ENCODE measurements at regions not wholly inside any gene's neighbourhood (a gene's known extent, or its start where the extent isn't known, plus 50 kb on each side); places are given as distances from the start of the nearest gene placed in this dataset.
"Not testable (repeated sequence)": the region's sequence is repeated elsewhere in the genome, so short reads cannot be mapped to it uniquely, and the experiment has no call there.

GRCh38 chr1:65062339-65062738 lies 85.7 kb upstream of the AK4 start:
- no peak for DNase-seq (ENCODE audit: low spot score)

- DNase-seq (ENCODE audit: low spot score) = peak; percentile 18
These were observed 85.0 kb upstream of the AK4 start for GRCh38 chr1:65063025-65063424.

- no peak for DNase-seq (ENCODE audit: low spot score)
These were observed 83.0 kb upstream of the AK4 start for GRCh38 chr1:65064981-65065380.

GRCh38 chr1:65065524-65066418 lies 82.2 kb upstream of the AK4 start:
- no peak for DNase-seq (ENCODE audit: low spot score)

GRCh38 chr1:65066419-65066765 lies 81.6 kb upstream of the AK4 start:
- DNase-seq (ENCODE audit: low spot score) = no peak

GRCh38 chr1:65066766-65067490 lies 81.1 kb upstream of the AK4 start:
- peak; percentile 79 for DNase-seq (ENCODE audit: low spot score)

- DNase-seq (ENCODE audit: low spot score) = peak; percentile 58
These were observed 80.4 kb upstream of the AK4 start for GRCh38 chr1:65067491-65068201.

- DNase-seq (ENCODE audit: low spot score) = peak; percentile 40
These were observed 79.6 kb upstream of the AK4 start for GRCh38 chr1:65068202-65069010.

GRCh38 chr1:65069011-65069565 lies 78.9 kb upstream of the AK4 start:
- peak; percentile 58 for DNase-seq (ENCODE audit: low spot score)

- no peak for DNase-seq (ENCODE audit: low spot score)
These were observed 75.2 kb upstream of the AK4 start for GRCh38 chr1:65072845-65073244.

- peak; percentile 83 for DNase-seq (ENCODE audit: low spot score)
These were observed 72.7 kb upstream of the AK4 start for GRCh38 chr1:65075123-65075976.

- DNase-seq (ENCODE audit: low spot score) = no peak
These were observed 70.6 kb upstream of the AK4 start for GRCh38 chr1:65077369-65077768.

GRCh38 chr1:65079941-65080340 lies 68.1 kb upstream of the AK4 start:
- DNase-seq (ENCODE audit: low spot score) = no peak

GRCh38 chr1:65082346-65083040 lies 65.5 kb upstream of the AK4 start:
- DNase-seq (ENCODE audit: low spot score) = no peak

GRCh38 chr1:65083263-65083896 lies 64.6 kb upstream of the AK4 start:
- DNase-seq (ENCODE audit: low spot score) = no peak

- DNase-seq (ENCODE audit: low spot score) = no peak
These were observed 63.9 kb upstream of the AK4 start for GRCh38 chr1:65084066-65084465.

- DNase-seq (ENCODE audit: low spot score) = not testable (repeated sequence)
These were observed 60.5 kb upstream of the AK4 start for GRCh38 chr1:65087519-65087918.

GRCh38 chr1:65090406-65090805 lies 57.6 kb upstream of the AK4 start:
- no peak for DNase-seq (ENCODE audit: low spot score)

- no peak for DNase-seq (ENCODE audit: low spot score)
These were observed 55.3 kb upstream of the AK4 start for GRCh38 chr1:65092691-65093090.

GRCh38 chr1:65097076-65097475 lies 50.9 kb upstream of the AK4 start:
- no peak for DNase-seq (ENCODE audit: low spot score)
